GM12878 (cell line): ENCODE measurements at regions not wholly inside any gene's neighbourhood (a gene's known extent, or its start where the extent isn't known, plus 50 kb on each side); places are given as distances from the start of the nearest gene placed in this dataset.

Experiments
- ETV6 ChIP-seq, 2 experiments: fragments of 450-650 bp in 1 of 2; IDR thresholded peaks in 1 of 2; conservative IDR thresholded peaks in 1 of 2; 2 replicates each; pipeline ENCODE4 v1.6.1; 2014; ENCODE audit warnings: antibody characterized with exemption in 1 of 2, borderline replicate concordance in 1 of 2, low read depth in 1 of 2, mild to moderate bottlenecking in 1 of 2, moderate library complexity in 1 of 2
- KDM1A ChIP-seq: fragments of 200-600 bp; sonication (generic); IDR thresholded peaks from 2 replicates; pipeline ENCODE4 v1.6.1; 2016; ENCODE audit warnings: borderline replicate concordance
- MAX ChIP-seq: IDR thresholded peaks from 2 replicates; pipeline ENCODE4 v1.6.1; 2012; ENCODE audit warnings: low read depth, low read length, improper control_type of control experiment
- RBBP5 ChIP-seq: fragments of 200-600 bp; sonication (generic); conservative IDR thresholded peaks from 2 replicates; pipeline ENCODE4 v1.6.1; 2016

- no peak for TF ChIP-seq RBBP5
- no peak for TF ChIP-seq ETV6 (conservative IDR thresholded peaks at IDR 0.05 in 1 of 2, IDR thresholded peaks at IDR 0.05 in 1 of 2; ENCODE audit: borderline replicate concordance in 1 of 2, low read depth in 1 of 2)
- TF ChIP-seq MAX = no peak
- no peak for TF ChIP-seq KDM1A
These were observed 249.3 kb downstream of the CASP12 start for GRCh38 chr11:104649002-104649401.
